Activated naive CD4-positive, alpha-beta T cell treated with anti-CD3 and anti-CD28 coated beads for 36 hours (primary cell): ENCODE measurements at regions not wholly inside any gene's neighbourhood (a gene's known extent, or its start where the extent isn't known, plus 50 kb on each side); places are given as distances from the start of the nearest gene placed in this dataset.
"Not testable (repeated sequence)": the region's sequence is repeated elsewhere in the genome, so short reads cannot be mapped to it uniquely, and the experiment has no call there.

Experiments used
- CTCF ChIA-PET: fragments of 350-600 bp; sonication (Branson Sonifier 250); formaldehyde crosslinking; loops from one replicate; lab custom pipeline; 2021; ENCODE audit warnings: antibody characterized with exemption; lab: Charles Lee
- DNase-seq: peaks from one replicate; pipeline ENCODE4 v3.0.0-alpha.2; 2020
- H3K27ac Mint-ChIP-seq: one replicate; pipeline ENCODE4 v1.8.0; 2021; ENCODE audit warnings: mild to moderate bottlenecking, mixed read lengths
- H3K27me3 Mint-ChIP-seq: one replicate; pipeline ENCODE4 v1.8.0; 2021; ENCODE audit warnings: low read depth, mixed read lengths
- H3K36me3 Mint-ChIP-seq: one replicate; pipeline ENCODE4 v1.8.0; 2021; ENCODE audit warnings: low read depth, mixed read lengths
- H3K4me1 Mint-ChIP-seq: one replicate; pipeline ENCODE4 v1.8.0; 2021; ENCODE audit warnings: low read depth, mixed read lengths
- H3K4me3 Mint-ChIP-seq: one replicate; pipeline ENCODE4 v1.8.0; 2021; ENCODE audit warnings: mild to moderate bottlenecking, moderate library complexity, mixed read lengths
- H3K9me3 Mint-ChIP-seq: one replicate; pipeline ENCODE4 v1.8.0; 2021; ENCODE audit warnings: mixed read lengths
- intact Hi-C: fragments of 100-400 bp; cut with micrococcal nuclease; formaldehyde crosslinking; loops from one replicate; pipeline ENCODE4 v1.15.1; 2023

DNA sequence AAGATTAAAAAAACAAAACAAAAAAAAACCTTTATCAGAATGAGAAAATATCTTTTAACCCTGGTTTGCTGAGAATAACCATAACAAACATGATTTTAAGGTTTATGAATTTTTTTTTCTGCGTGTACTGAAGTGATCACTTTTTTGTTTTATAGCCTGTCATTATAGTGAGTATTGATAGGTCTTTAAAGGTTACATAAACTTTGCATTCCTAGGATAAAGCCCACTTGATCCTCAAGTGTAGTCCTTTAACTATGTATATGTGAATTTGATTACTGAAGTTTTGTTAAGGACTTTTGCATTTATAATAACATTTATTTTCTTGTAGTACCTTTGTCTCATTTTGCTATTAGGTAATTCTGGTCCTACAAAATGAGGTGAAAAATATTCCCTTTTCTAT is 709.8 kb upstream of the PCDH20 start:
- no peaks in the 10 kb centered on the region for H3K36me3 Mint-ChIP-seq
- no peaks in the 10 kb centered on the region for H3K4me1 Mint-ChIP-seq
- CTCF ChIA-PET, result no interaction called here
- H3K27ac Mint-ChIP-seq, result no peak overlapping the region
- H3K27me3 Mint-ChIP-seq, result no peaks in the 10 kb centered on the region
- no peak overlapping the region for H3K4me3 Mint-ChIP-seq
- H3K9me3 Mint-ChIP-seq, result peaks cover 1% of the 10 kb centered on the region
- no peak for DNase-seq
- intact Hi-C loops, result no loop called here

DNA sequence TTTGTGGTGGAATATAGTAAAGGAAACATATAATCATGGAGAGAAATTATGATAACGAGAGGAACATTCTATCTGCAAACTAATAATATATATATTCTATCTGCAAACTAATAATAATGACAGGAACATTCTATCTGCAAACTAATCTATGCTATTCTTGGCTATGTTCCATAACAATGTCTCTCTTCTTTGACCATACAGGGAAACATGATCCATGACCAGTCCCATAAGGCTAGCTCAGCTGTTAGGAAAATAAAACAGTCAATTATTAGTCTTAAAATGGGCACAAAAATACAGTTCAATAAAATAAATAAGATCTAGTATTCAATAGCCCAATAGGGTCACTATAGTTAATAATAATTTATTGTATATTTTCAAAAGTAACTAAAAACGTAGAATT is 707.8 kb upstream of the PCDH20 start:
- intact Hi-C loops, result no loop called here
- H3K27ac Mint-ChIP-seq, result no peak overlapping the region
- no peaks in the 10 kb centered on the region for H3K36me3 Mint-ChIP-seq
- no peaks in the 10 kb centered on the region for H3K4me1 Mint-ChIP-seq
- CTCF ChIA-PET, result no interaction called here
- H3K27me3 Mint-ChIP-seq, result no peaks in the 10 kb centered on the region
- peaks cover 1% of the 10 kb centered on the region for H3K9me3 Mint-ChIP-seq
- no peak overlapping the region for H3K4me3 Mint-ChIP-seq
- DNase-seq, result no peak

DNA sequence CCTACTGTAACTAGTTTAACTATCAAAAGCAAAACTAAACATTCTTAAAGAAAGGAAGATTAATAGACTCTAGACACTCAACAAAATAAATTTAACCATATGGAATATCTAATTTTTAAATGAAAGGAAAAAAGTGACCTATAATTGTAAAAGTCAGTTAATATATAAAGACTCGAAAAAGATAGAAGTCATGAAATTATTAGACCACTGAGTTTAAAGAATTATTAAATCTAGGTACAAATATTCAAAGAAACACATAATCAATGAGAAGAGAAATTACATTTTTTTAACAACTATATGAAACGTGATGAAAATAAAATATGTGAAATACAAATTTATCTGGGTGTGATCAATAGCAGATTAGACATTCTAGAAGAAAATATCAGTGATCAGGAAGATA is 706.8 kb upstream of the PCDH20 start:
- Mint-ChIP-seq H3K4me1 (no peaks in the 10 kb centered on the region), H3K9me3 (no peaks in the 10 kb centered on the region), H3K4me3 (no peak overlapping the region), H3K27ac (no peak overlapping the region), H3K36me3 (no peaks in the 10 kb centered on the region), H3K27me3 (no peaks in the 10 kb centered on the region)
- DNase-seq, result no peak
- CTCF ChIA-PET, result interaction anchor here (0.7 kb wide), 1 partner anchor 93 kb away, joined by 3 read pairs; no protein-coding TSS in a partner anchor
- intact Hi-C loops, result no loop called here

DNA sequence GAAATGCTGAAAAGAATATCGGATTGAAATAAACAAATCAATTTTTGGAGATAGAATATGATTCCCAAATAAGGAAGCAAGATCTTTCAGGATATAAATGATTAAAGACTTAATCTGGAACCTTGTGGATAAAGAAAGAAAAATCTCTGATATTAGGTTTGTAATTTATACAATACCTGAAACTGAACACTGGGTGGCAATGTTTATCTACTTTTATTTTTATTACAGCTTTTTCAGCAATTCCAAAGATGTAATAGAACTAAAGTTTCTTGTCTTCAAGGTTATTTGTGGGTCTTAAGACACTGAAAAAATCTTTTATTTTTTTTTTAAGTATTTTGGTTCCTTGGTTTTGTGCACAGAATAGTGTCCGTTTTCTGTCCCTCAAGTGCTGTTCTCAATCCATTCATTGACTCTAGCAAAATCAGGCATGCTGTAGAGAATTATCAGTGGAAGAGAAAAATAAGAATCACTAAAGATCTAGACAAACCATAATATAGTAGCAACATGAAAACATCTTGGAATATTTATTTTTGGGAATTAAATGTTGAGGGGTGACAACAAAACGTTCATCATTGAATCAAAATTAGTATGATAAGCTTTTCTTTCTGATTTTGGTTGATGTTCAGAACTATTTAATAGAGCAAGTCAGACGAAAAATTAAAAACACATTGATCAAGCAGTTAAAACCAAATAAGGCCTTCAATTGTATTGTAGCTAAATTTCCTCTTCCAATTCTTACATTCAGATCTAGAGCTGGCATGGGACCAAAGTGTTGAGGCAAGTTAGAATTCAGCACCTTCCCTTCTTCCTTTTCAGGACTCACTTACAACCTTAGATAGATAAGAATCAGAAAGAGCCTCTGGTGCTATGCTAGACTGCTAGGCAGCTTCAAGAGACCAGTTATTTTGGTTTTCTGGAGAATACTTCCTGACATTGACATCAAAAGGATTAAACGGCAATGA is 704.4 kb upstream of the PCDH20 start:
- Mint-ChIP-seq H3K4me3 (no peak overlapping the region), H3K27me3 (no peaks in the 10 kb centered on the region), H3K36me3 (no peaks in the 10 kb centered on the region), H3K27ac (no peak overlapping the region), H3K9me3 (no peaks in the 10 kb centered on the region), H3K4me1 (no peaks in the 10 kb centered on the region)
- DNase-seq, result no peak
- intact Hi-C loops, result no loop called here
- CTCF ChIA-PET, result interaction anchor here (0.6 to 1.5 kb wide), 5 partner anchors 12 to 1515 kb away, joined by 3 to 5 read pairs (median 4); no protein-coding TSS in a partner anchor

DNA sequence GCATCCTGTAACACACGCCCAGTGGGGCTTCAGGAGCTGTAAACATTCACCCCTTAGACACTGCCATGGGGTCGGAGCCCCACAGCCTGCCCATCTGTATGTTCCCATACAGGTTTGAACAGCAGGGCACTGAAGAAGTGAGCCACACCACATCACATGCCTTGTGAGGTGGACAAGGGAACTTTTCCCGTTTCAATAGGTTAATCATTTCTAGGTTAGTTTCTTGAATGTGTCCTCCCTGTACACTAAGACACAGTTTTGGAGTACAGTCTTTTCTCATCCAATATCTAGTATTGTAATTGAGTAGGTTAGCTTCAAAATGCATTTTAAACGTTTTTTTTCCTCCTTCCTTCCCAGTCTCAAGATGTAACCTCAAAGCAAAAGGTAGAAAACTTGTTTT is 700.2 kb upstream of the PCDH20 start:
- no peak overlapping the region for H3K4me3 Mint-ChIP-seq
- no peaks in the 10 kb centered on the region for H3K27me3 Mint-ChIP-seq
- CTCF ChIA-PET, result interaction anchor here (0.7 kb wide), 1 partner anchor 10 kb away, joined by 3 read pairs; no protein-coding TSS in a partner anchor
- H3K4me1 Mint-ChIP-seq, result no peaks in the 10 kb centered on the region
- no peaks in the 10 kb centered on the region for H3K36me3 Mint-ChIP-seq
- H3K9me3 Mint-ChIP-seq, result no peaks in the 10 kb centered on the region
- H3K27ac Mint-ChIP-seq, result no peak overlapping the region
- DNase-seq, result no peak
- intact Hi-C loops, result no loop called here

DNA sequence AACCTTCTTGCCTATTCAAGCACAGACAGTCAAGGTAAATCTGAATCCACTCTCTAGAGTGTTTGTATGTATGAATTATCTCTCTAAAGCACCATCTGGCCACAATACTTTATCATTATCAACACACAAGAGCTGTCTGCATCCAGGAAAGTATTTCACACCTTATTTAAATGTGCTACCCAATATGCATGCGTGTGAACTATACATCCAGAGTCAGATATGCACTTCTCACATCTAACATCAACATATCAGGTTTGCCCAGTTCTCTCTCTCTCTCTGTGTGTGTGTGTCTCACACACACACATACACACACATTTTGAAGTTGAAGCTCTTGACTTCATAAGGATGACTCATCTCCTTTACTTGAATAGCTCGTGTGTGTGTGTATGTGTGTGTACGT is 697.5 kb upstream of the PCDH20 start:
- CTCF ChIA-PET, result no interaction called here
- Mint-ChIP-seq H3K27ac (no peak overlapping the region), H3K27me3 (no peaks in the 10 kb centered on the region), H3K4me3 (no peak overlapping the region), H3K9me3 (no peaks in the 10 kb centered on the region), H3K4me1 (no peaks in the 10 kb centered on the region), H3K36me3 (no peaks in the 10 kb centered on the region)
- no peak for DNase-seq
- intact Hi-C loops, result no loop called here

DNA sequence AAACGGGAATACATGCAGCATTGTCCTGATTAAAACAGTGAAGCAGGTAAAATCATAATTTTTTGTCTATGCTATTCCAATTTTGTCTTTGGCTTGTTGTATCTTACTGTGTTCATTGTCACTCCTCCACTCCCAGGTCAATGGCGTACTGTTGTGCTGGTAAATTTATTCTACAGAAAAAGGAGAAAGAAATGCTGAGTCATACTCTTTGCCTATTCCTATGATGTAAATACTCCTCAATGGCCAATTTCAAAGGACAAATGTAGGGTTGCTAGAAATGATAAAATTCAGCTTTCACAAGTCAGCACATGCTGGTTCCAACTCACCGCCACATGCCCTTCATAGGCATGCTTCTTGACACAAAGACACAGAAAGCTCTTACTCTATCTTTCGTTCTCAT is 694.4 kb upstream of the PCDH20 start:
- Mint-ChIP-seq H3K36me3 (no peaks in the 10 kb centered on the region), H3K27me3 (no peaks in the 10 kb centered on the region), H3K4me1 (no peaks in the 10 kb centered on the region), H3K9me3 (no peaks in the 10 kb centered on the region), H3K4me3 (no peak overlapping the region), H3K27ac (no peak overlapping the region)
- no peak for DNase-seq
- intact Hi-C loops, result no loop called here
- CTCF ChIA-PET, result no interaction called here

DNA sequence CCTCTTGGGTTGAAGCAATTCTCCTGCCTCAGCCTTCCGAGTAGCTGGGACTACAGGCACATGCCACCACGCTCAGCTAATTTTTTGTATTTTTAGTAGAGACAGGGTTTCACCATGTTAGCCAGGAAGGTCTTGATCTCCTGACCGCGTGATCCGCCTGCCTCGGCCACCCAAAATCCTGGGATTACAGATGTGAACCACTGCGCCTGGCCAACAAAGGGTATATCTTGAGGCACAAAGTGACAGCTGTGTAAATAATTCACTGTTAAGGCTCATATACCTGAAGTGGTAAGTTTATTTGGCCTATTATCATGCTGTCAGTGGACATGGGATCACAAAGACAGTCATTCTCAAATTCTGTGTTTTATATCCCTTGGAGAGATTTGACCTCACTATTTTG is 688.5 kb upstream of the PCDH20 start:
- H3K36me3 Mint-ChIP-seq, H3K27me3 Mint-ChIP-seq, H3K4me1 Mint-ChIP-seq, DNase-seq, CTCF ChIA-PET, H3K27ac Mint-ChIP-seq, intact Hi-C loops, H3K9me3 Mint-ChIP-seq, H3K4me3 Mint-ChIP-seq: not testable (repeated sequence)

DNA sequence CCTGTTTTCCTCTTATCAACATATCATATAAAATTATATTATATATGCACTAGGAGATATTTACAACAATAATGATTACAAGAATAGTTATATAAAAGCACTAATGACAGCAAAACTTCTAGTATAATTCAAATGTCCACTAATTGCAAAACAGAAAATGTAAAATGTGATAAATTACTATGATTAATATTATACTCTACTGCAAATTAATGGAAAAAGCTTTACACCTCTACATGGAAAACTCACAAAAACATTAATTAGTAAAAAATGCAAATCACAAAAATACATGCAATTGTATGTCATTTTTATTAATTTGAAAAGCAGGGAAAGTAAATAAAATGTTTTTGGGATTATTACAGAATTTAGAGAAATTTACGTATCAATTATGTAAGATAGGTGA is 681.0 kb upstream of the PCDH20 start:
- no peak for DNase-seq
- H3K36me3 Mint-ChIP-seq, result no peaks in the 10 kb centered on the region
- intact Hi-C loops, result no loop called here
- H3K9me3 Mint-ChIP-seq, result peaks cover 8% of the 10 kb centered on the region
- H3K27me3 Mint-ChIP-seq, result no peaks in the 10 kb centered on the region
- H3K4me3 Mint-ChIP-seq, result no peak overlapping the region
- CTCF ChIA-PET, result no interaction called here
- no peak overlapping the region for H3K27ac Mint-ChIP-seq
- H3K4me1 Mint-ChIP-seq, result no peaks in the 10 kb centered on the region

DNA sequence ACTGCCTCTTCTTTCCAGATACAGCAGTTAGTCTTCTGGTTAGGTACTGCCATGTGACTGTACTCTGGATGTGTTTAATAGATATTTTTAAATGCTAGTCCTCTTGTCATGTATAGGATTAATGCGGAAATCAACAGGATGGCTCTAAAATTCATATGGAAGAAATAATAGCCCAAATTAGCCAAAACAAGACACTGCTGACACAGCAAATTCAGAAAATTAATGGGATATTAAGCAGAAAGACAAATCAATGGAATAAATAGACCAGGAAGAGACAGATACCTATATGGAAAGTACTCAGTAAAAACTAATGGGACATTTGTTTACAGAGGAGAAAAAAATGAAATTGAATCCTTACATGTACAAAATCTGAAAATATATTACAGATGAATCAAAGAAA is 679.3 kb upstream of the PCDH20 start:
- Mint-ChIP-seq H3K36me3 (no peaks in the 10 kb centered on the region), H3K4me3 (no peak overlapping the region), H3K27ac (no peak overlapping the region), H3K4me1 (no peaks in the 10 kb centered on the region), H3K27me3 (no peaks in the 10 kb centered on the region), H3K9me3 (peaks cover 8% of the 10 kb centered on the region)
- DNase-seq, result no peak
- intact Hi-C loops, result no loop called here
- CTCF ChIA-PET, result no interaction called here

DNA sequence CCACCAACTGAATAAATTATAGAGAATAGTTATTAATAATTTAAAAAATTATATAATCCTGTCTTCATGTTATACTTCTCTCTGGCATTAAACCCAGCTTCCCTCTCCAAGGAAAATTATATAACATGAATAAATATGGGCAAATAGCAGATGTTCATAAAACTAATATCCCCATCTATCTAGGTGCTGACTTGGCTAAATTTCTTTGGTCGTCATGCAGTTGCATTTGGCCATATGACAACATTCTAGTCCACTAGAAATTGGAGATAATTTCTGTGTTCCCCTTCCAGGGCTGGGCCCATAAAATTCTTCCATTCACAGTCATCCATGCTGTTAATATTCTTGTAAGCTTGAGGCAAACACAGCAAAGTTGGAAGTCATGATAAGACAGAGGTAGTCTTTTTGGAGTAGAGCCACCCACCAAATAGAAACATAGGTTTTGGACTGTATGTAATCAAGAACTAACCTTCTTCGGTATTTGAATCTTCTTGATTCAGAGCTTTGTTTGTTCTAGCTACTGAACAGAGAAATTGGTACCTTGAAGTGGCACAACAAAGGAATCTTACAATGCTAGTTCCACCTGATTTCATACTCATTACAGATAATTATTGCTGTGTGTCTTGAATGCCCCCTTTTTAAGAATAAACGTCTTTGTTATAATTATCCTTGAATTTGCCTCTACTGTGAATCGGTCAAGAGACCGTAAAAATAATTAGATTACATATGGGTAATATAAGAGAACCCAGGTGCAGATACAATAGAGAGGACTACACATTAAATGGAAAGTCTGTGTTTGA is 678.5 kb upstream of the PCDH20 start:
- CTCF ChIA-PET, result no interaction called here
- no peak for DNase-seq
- Mint-ChIP-seq H3K27me3 (no peaks in the 10 kb centered on the region), H3K4me1 (no peaks in the 10 kb centered on the region), H3K36me3 (no peaks in the 10 kb centered on the region), H3K27ac (no peak overlapping the region), H3K9me3 (peaks cover 8% of the 10 kb centered on the region), H3K4me3 (no peak overlapping the region)
- intact Hi-C loops, result no loop called here

DNA sequence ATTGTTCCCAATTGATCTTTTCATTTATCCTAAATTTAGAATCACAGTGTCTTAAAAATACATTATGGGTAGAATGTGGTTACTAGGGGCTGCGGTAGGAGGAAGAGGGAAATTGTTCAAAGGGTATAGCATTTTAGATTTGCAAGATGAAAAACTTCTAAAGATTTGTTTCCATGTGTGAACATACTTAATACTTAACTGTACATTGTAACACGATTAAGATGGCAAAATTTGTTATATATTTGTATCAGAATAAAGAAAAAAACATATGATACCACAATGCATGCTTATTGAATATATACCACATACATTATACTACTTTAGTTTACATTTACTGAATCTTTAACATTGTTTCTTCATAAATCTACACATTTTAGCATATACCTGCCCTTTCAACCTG is 677.3 kb upstream of the PCDH20 start:
- H3K4me3 Mint-ChIP-seq, result no peak overlapping the region
- peaks cover 8% of the 10 kb centered on the region for H3K9me3 Mint-ChIP-seq
- no peaks in the 10 kb centered on the region for H3K4me1 Mint-ChIP-seq
- H3K36me3 Mint-ChIP-seq, result no peaks in the 10 kb centered on the region
- H3K27ac Mint-ChIP-seq, result no peak overlapping the region
- no peaks in the 10 kb centered on the region for H3K27me3 Mint-ChIP-seq
- CTCF ChIA-PET, result no interaction called here
- intact Hi-C loops, result no loop called here
- DNase-seq, result no peak
